Nephron progenitor cell (in vitro differentiated cells): ENCODE measurements at regions not wholly inside any gene's neighbourhood (a gene's known extent, or its start where the extent isn't known, plus 50 kb on each side); places are given as distances from the start of the nearest gene placed in this dataset.
"Not testable (repeated sequence)": the region's sequence is repeated elsewhere in the genome, so short reads cannot be mapped to it uniquely, and the experiment has no call there.

Source experiments
- DNase-seq: peaks from one replicate; pipeline ENCODE4 v3.0.0; 2021
- H3K27ac Mint-ChIP-seq: 2 replicates; pipeline ENCODE4 v1.8.0; 2021; ENCODE audit warnings: mild to moderate bottlenecking, moderate library complexity, mixed read lengths
- H3K27me3 Mint-ChIP-seq: 2 replicates; pipeline ENCODE4 v1.8.0; 2021; ENCODE audit warnings: mild to moderate bottlenecking, low read depth, mixed read lengths; ENCODE audit not compliant: poor library complexity
- H3K36me3 Mint-ChIP-seq: 2 replicates; pipeline ENCODE4 v1.8.0; 2021; ENCODE audit warnings: low read depth, mixed read lengths
- H3K4me1 Mint-ChIP-seq: 2 replicates; pipeline ENCODE4 v1.8.0; 2021; ENCODE audit warnings: mixed read lengths
- H3K4me3 Mint-ChIP-seq: 2 replicates; pipeline ENCODE4 v1.8.0; 2021; ENCODE audit warnings: mild to moderate bottlenecking, moderate library complexity, mixed read lengths
- H3K9me3 Mint-ChIP-seq: 2 replicates; pipeline ENCODE4 v1.8.0; 2021; ENCODE audit warnings: mild to moderate bottlenecking, moderate library complexity, mixed read lengths
- CTCF ChIP-seq: fragments of 200-600 bp; sonication (generic); IDR thresholded peaks from 2 replicates; pipeline ENCODE4 v1.5.0; 2021; ENCODE audit warnings: antibody characterized with exemption

GRCh38 chr1:69104894-69105293 lies 462.8 kb upstream of the LRRC7 start:
- Mint-ChIP-seq H3K36me3 (peaks cover 16% of the 10 kb centered on the region), H3K27ac (no peak overlapping the region), H3K9me3 (peaks cover 34% of the 10 kb centered on the region), H3K27me3 (peaks cover under 1% of the 10 kb centered on the region), H3K4me3 (no peak overlapping the region), H3K4me1 (no peaks in the 10 kb centered on the region)
- no peak for TF ChIP-seq CTCF
- no peak for DNase-seq

GRCh38 chr1:69109277-69109676 lies 458.4 kb upstream of the LRRC7 start:
- H3K4me1 Mint-ChIP-seq, result peaks cover 18% of the 10 kb centered on the region
- DNase-seq, result no peak
- no peak for TF ChIP-seq CTCF
- peaks cover 11% of the 10 kb centered on the region for H3K9me3 Mint-ChIP-seq
- no peak overlapping the region for H3K4me3 Mint-ChIP-seq
- no peaks in the 10 kb centered on the region for H3K36me3 Mint-ChIP-seq
- H3K27me3 Mint-ChIP-seq, result peaks cover 4% of the 10 kb centered on the region
- no peak overlapping the region for H3K27ac Mint-ChIP-seq

GRCh38 chr1:69110851-69111250 lies 456.9 kb upstream of the LRRC7 start:
- no peak overlapping the region for H3K4me3 Mint-ChIP-seq
- H3K4me1 Mint-ChIP-seq, result peaks cover 18% of the 10 kb centered on the region
- H3K9me3 Mint-ChIP-seq, result peaks cover 11% of the 10 kb centered on the region
- no peak overlapping the region for H3K27ac Mint-ChIP-seq
- H3K27me3 Mint-ChIP-seq, result peaks cover 4% of the 10 kb centered on the region
- no peak for DNase-seq
- H3K36me3 Mint-ChIP-seq, result no peaks in the 10 kb centered on the region
- TF ChIP-seq CTCF, result no peak

- H3K27me3 Mint-ChIP-seq, result not testable (repeated sequence)
- H3K4me3 Mint-ChIP-seq, result peak overlapping the region; percentile 38
- H3K9me3 Mint-ChIP-seq, result peaks cover 37% of the 10 kb centered on the region
Measured at GRCh38 chr1:69120126-69120741, 447.5 kb upstream of the LRRC7 start.

GRCh38 chr1:69120817-69121216 lies 446.9 kb upstream of the LRRC7 start:
- H3K27me3 Mint-ChIP-seq, result peaks cover 2% of the 10 kb centered on the region
- no peak overlapping the region for H3K27ac Mint-ChIP-seq
- peaks cover 33% of the 10 kb centered on the region for H3K36me3 Mint-ChIP-seq

More at GRCh38 chr1:69120126-69120741, 447.5 kb upstream of the LRRC7 start:
- peaks cover 33% of the 10 kb centered on the region for H3K36me3 Mint-ChIP-seq
- not testable (repeated sequence) for H3K4me1 Mint-ChIP-seq, DNase-seq
- peak overlapping the region; percentile 39 for H3K27ac Mint-ChIP-seq

GRCh38 chr1:69121723-69122122 lies 446.0 kb upstream of the LRRC7 start:
- TF ChIP-seq CTCF, result no peak
- DNase-seq, result no peak
- no peak overlapping the region for H3K4me3 Mint-ChIP-seq
- peaks cover 8% of the 10 kb centered on the region for H3K4me1 Mint-ChIP-seq
- peaks cover 2% of the 10 kb centered on the region for H3K27me3 Mint-ChIP-seq
- no peak overlapping the region for H3K27ac Mint-ChIP-seq
- peaks cover 33% of the 10 kb centered on the region for H3K36me3 Mint-ChIP-seq
- H3K9me3 Mint-ChIP-seq, result peaks cover 37% of the 10 kb centered on the region

More at GRCh38 chr1:69120817-69121216, 446.9 kb upstream of the LRRC7 start:
- no peak for TF ChIP-seq CTCF
- Mint-ChIP-seq H3K9me3 (peaks cover 37% of the 10 kb centered on the region), H3K4me3 (no peak overlapping the region), H3K4me1 (peaks cover 8% of the 10 kb centered on the region)
- DNase-seq, result no peak
